ENCODE measurements at regions not wholly inside any gene's neighbourhood (a gene's known extent, or its start where the extent isn't known, plus 50 kb on each side); places are given as distances from the start of the nearest gene placed in this dataset.

- no peak for DNase-seq
- Histone ChIP-seq H3K4me1 (no peaks in the 10 kb centered on the region), H3K4me3 (no peak overlapping the region), H3K36me3 (no peaks in the 10 kb centered on the region), H3K9me3 (no peaks in the 10 kb centered on the region), H3K27ac (no peak overlapping the region), H3K27me3 (no peaks in the 10 kb centered on the region)
- intact Hi-C loops (cut with DNase I; ENCODE audit: low total_unique reads): no loop called here
- WGBS, 5 donors: 39 to 62% (median 56%) methylated on average over 1 of the region's 1 CpG
- no peak for TF ChIP-seq EP300 (IDR thresholded peaks at IDR 0.05)
- no peak for TF ChIP-seq POLR2AphosphoS5 (IDR thresholded peaks at IDR 0.05)
- no peak for TF ChIP-seq POLR2A (IDR thresholded peaks at IDR 0.05)
- TF ChIP-seq, protein P1, sequence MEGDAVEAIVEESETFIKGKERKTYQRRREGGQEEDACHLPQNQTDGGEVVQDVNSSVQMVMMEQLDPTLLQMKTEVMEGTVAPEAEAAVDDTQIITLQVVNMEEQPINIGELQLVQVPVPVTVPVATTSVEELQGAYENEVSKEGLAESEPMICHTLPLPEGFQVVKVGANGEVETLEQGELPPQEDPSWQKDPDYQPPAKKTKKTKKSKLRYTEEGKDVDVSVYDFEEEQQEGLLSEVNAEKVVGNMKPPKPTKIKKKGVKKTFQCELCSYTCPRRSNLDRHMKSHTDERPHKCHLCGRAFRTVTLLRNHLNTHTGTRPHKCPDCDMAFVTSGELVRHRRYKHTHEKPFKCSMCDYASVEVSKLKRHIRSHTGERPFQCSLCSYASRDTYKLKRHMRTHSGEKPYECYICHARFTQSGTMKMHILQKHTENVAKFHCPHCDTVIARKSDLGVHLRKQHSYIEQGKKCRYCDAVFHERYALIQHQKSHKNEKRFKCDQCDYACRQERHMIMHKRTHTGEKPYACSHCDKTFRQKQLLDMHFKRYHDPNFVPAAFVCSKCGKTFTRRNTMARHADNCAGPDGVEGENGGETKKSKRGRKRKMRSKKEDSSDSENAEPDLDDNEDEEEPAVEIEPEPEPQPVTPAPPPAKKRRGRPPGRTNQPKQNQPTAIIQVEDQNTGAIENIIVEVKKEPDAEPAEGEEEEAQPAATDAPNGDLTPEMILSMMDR (IDR thresholded peaks at IDR 0.05): no peak
These were observed 622.3 kb downstream of the ADCYAP1 start for GRCh38 chr18:1526991-1527390.

DNA sequence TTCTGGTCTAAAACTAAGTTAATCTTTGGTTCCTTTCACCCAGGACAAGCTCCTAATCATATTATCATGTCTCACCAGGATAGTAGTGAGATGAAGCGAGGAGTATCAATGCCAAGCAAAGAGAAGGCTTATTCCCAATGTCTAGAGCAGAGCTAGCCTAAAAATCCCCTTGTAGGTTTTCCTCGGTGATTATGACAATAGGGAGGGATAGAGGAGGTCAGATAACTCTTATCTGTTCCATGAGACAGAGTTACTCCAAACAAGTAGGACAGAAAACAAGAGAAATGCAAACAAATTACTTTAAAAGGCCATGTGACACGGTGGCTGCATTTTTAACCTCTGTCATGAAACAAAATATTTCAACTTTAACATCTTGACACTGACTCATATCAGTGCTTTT is 623.1 kb downstream of the ADCYAP1 start:
- no peak overlapping the region for H3K4me3 ChIP-seq
- no peak overlapping the region for H3K27ac ChIP-seq
- H3K4me1 ChIP-seq: no peaks in the 10 kb centered on the region
- no peaks in the 10 kb centered on the region for H3K36me3 ChIP-seq
- TF ChIP-seq POLR2A (IDR thresholded peaks at IDR 0.05) (no peak), POLR2AphosphoS5 (IDR thresholded peaks at IDR 0.05) (no peak), EP300 (IDR thresholded peaks at IDR 0.05) (no peak)
- TF ChIP-seq, protein P1 (IDR thresholded peaks at IDR 0.05): no peak
- WGBS, 5 donors: 25 to 47% (median 34%) methylated on average over 3 of the region's 3 CpGs
- intact Hi-C loops (cut with DNase I; ENCODE audit: low total_unique reads): no loop called here
- H3K9me3 ChIP-seq: no peaks in the 10 kb centered on the region
- no peak for DNase-seq
- H3K27me3 ChIP-seq: no peaks in the 10 kb centered on the region

DNA sequence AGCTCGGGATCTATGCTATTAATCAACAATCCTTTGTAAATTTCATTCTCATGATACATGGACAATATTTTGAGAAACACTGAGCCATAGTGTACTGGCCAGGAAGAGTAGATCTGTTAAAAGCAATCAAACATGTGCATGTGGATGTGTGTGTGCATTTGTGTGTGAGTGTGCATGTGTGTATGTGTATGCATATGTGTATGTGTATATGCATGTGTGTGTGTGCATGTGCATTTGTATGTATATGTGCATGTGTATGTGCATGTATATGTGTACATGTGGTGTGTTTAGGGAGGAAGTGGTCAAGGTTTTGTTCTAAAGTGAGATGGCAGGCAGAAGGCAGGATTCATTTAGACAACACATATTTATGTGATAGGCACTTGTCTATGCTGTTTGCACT is 623.8 kb downstream of the ADCYAP1 start:
- Histone ChIP-seq H3K36me3 (no peaks in the 10 kb centered on the region), H3K27me3 (no peaks in the 10 kb centered on the region), H3K4me3 (no peak overlapping the region), H3K27ac (no peak overlapping the region), H3K4me1 (no peaks in the 10 kb centered on the region), H3K9me3 (no peaks in the 10 kb centered on the region)
- 50 to 58% (median 56%) methylated on average over 1 of the region's 1 CpG for WGBS, 5 donors
- intact Hi-C loops (cut with DNase I; ENCODE audit: low total_unique reads): no loop called here
- DNase-seq: no peak
- TF ChIP-seq POLR2A (IDR thresholded peaks at IDR 0.05) (no peak), POLR2AphosphoS5 (IDR thresholded peaks at IDR 0.05) (no peak), EP300 (IDR thresholded peaks at IDR 0.05) (no peak)
- TF ChIP-seq, protein P1 (IDR thresholded peaks at IDR 0.05): no peak

DNA sequence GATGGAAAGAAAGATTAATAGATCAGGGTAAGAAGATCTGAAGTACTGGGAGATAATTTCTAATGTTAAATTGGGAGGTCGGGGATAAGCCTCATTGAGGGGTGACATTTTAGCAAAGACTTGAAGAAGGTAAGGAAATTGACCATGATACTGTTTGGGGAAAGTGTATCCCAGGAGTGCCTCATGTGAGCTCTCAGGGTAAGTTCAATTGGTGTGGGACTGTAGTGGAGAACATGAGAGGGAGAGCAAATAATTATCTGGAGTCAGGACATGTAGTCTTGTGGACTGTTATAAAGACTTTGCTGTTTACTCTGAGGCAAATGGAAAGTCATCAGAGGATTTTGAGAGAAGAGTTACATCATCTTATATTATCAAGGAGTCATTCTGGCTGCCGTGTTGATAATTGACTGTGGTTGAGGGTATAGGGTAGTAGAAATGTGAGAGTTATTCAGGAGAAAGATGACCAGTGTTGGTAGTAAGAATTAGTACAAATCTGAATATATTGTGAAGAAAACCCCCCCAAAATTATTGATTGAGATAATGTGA is 624.4 kb downstream of the ADCYAP1 start:
- Histone ChIP-seq H3K27ac (no peak overlapping the region), H3K4me3 (no peak overlapping the region), H3K9me3 (no peaks in the 10 kb centered on the region), H3K27me3 (no peaks in the 10 kb centered on the region), H3K4me1 (no peaks in the 10 kb centered on the region), H3K36me3 (no peaks in the 10 kb centered on the region)
- no peak for DNase-seq
- TF ChIP-seq, protein P1 (IDR thresholded peaks at IDR 0.05): no peak
- TF ChIP-seq POLR2A (IDR thresholded peaks at IDR 0.05) (no peak), EP300 (IDR thresholded peaks at IDR 0.05) (no peak), POLR2AphosphoS5 (IDR thresholded peaks at IDR 0.05) (no peak)
- intact Hi-C loops (cut with DNase I; ENCODE audit: low total_unique reads): no loop called here
- 54 to 72% (median 68%) methylated on average over 2 of the region's 2 CpGs for WGBS, 5 donors

Data from stomach (tissue), 8 donors.